ENCODE measurements at regions not wholly inside any gene's neighbourhood (a gene's known extent, or its start where the extent isn't known, plus 50 kb on each side); places are given as distances from the start of the nearest gene placed in this dataset.

DNA sequence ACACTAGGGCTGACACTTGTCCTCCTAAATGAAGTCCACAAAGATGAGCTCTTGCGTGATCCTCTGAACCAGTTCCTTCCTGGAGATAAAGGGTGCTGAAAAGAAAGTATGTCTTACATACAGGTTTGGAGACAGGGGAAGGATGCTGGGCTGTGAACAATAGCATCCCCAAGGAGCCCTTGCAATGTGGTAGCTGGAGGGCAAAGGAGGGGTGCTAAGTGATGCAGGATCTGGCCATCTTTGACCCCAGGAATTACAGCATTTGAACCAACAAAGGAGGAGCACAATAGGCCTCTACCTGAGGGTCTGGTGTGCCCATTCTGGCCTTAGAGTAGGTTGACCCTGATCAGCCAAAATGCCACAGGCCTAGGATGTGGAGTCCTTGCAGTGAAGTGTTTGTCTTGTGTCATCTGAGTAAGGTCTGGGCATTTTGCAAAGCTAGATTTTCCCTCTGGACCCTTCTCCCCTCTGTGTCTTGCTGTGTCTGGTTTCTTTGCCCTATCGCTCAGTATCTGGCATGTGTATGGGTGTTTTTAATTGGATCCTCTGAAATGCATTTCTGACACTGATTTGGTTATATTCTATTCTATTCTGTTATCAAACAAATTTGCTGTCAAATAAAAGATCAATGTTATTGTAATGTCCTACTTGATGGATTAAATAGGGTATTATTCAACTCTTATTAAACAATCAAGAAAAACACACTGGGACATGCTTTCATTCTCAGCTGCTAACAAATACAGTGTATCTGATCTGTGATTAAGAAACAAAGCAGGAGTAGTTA is 364.8 kb upstream of the MEIS1 start:
- TF ChIP-seq, protein P1, sequence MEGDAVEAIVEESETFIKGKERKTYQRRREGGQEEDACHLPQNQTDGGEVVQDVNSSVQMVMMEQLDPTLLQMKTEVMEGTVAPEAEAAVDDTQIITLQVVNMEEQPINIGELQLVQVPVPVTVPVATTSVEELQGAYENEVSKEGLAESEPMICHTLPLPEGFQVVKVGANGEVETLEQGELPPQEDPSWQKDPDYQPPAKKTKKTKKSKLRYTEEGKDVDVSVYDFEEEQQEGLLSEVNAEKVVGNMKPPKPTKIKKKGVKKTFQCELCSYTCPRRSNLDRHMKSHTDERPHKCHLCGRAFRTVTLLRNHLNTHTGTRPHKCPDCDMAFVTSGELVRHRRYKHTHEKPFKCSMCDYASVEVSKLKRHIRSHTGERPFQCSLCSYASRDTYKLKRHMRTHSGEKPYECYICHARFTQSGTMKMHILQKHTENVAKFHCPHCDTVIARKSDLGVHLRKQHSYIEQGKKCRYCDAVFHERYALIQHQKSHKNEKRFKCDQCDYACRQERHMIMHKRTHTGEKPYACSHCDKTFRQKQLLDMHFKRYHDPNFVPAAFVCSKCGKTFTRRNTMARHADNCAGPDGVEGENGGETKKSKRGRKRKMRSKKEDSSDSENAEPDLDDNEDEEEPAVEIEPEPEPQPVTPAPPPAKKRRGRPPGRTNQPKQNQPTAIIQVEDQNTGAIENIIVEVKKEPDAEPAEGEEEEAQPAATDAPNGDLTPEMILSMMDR (IDR thresholded peaks at IDR 0.05; ENCODE audit: insufficient read depth, low read depth, low read length) = no peak
- no peak for TF ChIP-seq EZH2 (IDR thresholded peaks at IDR 0.05; ENCODE audit: insufficient read depth, low read length)
